Smooth muscle cell (in vitro differentiated cells): ENCODE measurements at regions not wholly inside any gene's neighbourhood (a gene's known extent, or its start where the extent isn't known, plus 50 kb on each side); places are given as distances from the start of the nearest gene placed in this dataset.

Experiments used
- DNase-seq: peaks from one replicate; lab custom pipeline; 2025; ENCODE audit not compliant: unreplicated experiment; lab: John Stamatoyannopoulos, UW
- H2AFZ ChIP-seq: fragments of 200-600 bp; sonication (generic); 2 replicates; pipeline ENCODE4 v1.6.0; 2016; ENCODE audit warnings: antibody characterized with exemption, low read depth, mild to moderate bottlenecking
- H3F3A ChIP-seq: fragments of 200-600 bp; sonication (generic); 2 replicates; pipeline ENCODE4 v1.6.0; 2017; ENCODE audit warnings: antibody characterized with exemption, low read depth
- H3K27ac ChIP-seq: fragments of 200-600 bp; sonication (generic); 2 replicates; pipeline ENCODE4 v1.5.1; 2016; ENCODE audit warnings: low read depth, mild to moderate bottlenecking
- H3K27me3 ChIP-seq: fragments of 200-600 bp; sonication (generic); 2 replicates; pipeline ENCODE4 v1.6.1; 2016; ENCODE audit warnings: low read depth, mild to moderate bottlenecking
- H3K36me3 ChIP-seq: fragments of 200-600 bp; sonication (generic); 2 replicates; pipeline ENCODE4 v1.5.1; 2016; ENCODE audit warnings: low read depth
- H3K4me1 ChIP-seq: fragments of 200-600 bp; sonication (generic); 2 replicates; pipeline ENCODE4 v1.5.1; 2016; ENCODE audit warnings: low read depth
- H3K4me2 ChIP-seq: fragments of 200-600 bp; sonication (generic); 2 replicates; pipeline ENCODE4 v1.6.0; 2016; ENCODE audit warnings: mild to moderate bottlenecking
- H3K4me3 ChIP-seq: fragments of 200-600 bp; sonication (generic); 2 replicates; pipeline ENCODE4 v1.5.1; 2016; ENCODE audit warnings: mild to moderate bottlenecking
- H3K79me2 ChIP-seq: fragments of 200-600 bp; sonication (generic); 2 replicates; pipeline ENCODE4 v1.6.0; 2016; ENCODE audit warnings: low read depth, mild to moderate bottlenecking
- H3K9ac ChIP-seq: fragments of 200-600 bp; sonication (generic); 2 replicates; pipeline ENCODE4 v1.6.0; 2016; ENCODE audit warnings: low read depth
- H3K9me3 ChIP-seq: fragments of 200-600 bp; sonication (generic); replicated peaks from 2 replicates; pipeline ENCODE4 v1.5.1; 2016; ENCODE audit warnings: low read depth
- H4K20me1 ChIP-seq: fragments of 200-600 bp; sonication (generic); 2 replicates; pipeline ENCODE4 v1.6.0; 2016; ENCODE audit warnings: low read depth
- WGBS: methylation state at CpG from one replicate; pipeline ENCODE4 v1.1.7; 2016; ENCODE audit warnings: low lambda C conversion rate; 5-methylcytosine and 5-hydroxymethylcytosine counted together
- TF ChIP-seq, protein P1 (sequence below): fragments of 200-600 bp; sonication (generic); IDR thresholded peaks from 2 replicates; pipeline ENCODE4 v1.5.1; 2017; ENCODE audit warnings: borderline replicate concordance, mild to moderate bottlenecking, antibody characterized with exemption; ENCODE audit not compliant: insufficient read depth, poor library complexity, severe bottlenecking

GRCh38 chr14:96991226-96991625 lies 194.0 kb downstream of the VRK1 start:
- TF ChIP-seq, protein P1, sequence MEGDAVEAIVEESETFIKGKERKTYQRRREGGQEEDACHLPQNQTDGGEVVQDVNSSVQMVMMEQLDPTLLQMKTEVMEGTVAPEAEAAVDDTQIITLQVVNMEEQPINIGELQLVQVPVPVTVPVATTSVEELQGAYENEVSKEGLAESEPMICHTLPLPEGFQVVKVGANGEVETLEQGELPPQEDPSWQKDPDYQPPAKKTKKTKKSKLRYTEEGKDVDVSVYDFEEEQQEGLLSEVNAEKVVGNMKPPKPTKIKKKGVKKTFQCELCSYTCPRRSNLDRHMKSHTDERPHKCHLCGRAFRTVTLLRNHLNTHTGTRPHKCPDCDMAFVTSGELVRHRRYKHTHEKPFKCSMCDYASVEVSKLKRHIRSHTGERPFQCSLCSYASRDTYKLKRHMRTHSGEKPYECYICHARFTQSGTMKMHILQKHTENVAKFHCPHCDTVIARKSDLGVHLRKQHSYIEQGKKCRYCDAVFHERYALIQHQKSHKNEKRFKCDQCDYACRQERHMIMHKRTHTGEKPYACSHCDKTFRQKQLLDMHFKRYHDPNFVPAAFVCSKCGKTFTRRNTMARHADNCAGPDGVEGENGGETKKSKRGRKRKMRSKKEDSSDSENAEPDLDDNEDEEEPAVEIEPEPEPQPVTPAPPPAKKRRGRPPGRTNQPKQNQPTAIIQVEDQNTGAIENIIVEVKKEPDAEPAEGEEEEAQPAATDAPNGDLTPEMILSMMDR = no peak
- 94% methylated on average over 2 of the region's 2 CpGs for WGBS
- Histone ChIP-seq H3K4me2 (no peak overlapping the region), H3K9me3 (no peaks in the 10 kb centered on the region), H3K27me3 (no peaks in the 10 kb centered on the region), H2AFZ (no peak overlapping the region), H3K36me3 (no peaks in the 10 kb centered on the region), H3K4me3 (no peak overlapping the region), H3K79me2 (no peaks in the 10 kb centered on the region), H3F3A (no peaks in the 10 kb centered on the region), H3K9ac (no peak overlapping the region), H3K4me1 (no peaks in the 10 kb centered on the region), H4K20me1 (no peaks in the 10 kb centered on the region), H3K27ac (no peak overlapping the region)
- DNase-seq = no peak

DNA sequence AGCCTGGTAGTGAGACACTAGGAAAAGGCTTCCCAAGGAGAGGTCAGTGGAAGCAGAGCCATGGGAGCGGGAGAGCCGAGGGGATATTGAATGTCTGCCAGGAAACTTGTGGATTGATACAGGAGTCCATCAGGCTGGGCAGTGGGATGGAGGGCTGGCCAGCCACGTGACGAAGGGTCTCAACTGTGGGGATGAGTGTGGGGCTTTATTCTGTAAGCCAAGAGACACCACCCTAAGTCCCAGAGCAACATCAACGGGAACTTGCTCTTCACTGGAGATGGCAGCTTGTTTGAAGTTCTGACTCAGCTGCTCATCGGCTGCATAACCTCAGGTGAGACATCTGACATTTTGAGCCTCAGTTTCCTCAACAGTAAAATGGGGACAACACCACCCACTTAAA lies 197.8 kb downstream of the VRK1 start:
- no peak for DNase-seq
- no peaks in the 10 kb centered on the region for H3K79me2 ChIP-seq
- H3K27ac ChIP-seq = no peak overlapping the region
- H3K4me3 ChIP-seq = no peak overlapping the region
- 88% methylated on average over 6 of the region's 6 CpGs for WGBS
- no peak overlapping the region for H3K9ac ChIP-seq
- TF ChIP-seq, protein P1 = no peak
- no peak overlapping the region for H3K4me2 ChIP-seq
- H4K20me1 ChIP-seq = no peaks in the 10 kb centered on the region
- no peaks in the 10 kb centered on the region for H3K36me3 ChIP-seq
- H3K27me3 ChIP-seq = no peaks in the 10 kb centered on the region
- H3K9me3 ChIP-seq = no peaks in the 10 kb centered on the region
- no peaks in the 10 kb centered on the region for H3F3A ChIP-seq
- H2AFZ ChIP-seq = no peak overlapping the region
- H3K4me1 ChIP-seq = no peaks in the 10 kb centered on the region

- Histone ChIP-seq H3F3A (no peaks in the 10 kb centered on the region), H3K4me2 (no peak overlapping the region), H3K27ac (no peak overlapping the region), H3K9me3 (no peaks in the 10 kb centered on the region), H3K79me2 (no peaks in the 10 kb centered on the region), H2AFZ (no peak overlapping the region), H3K36me3 (no peaks in the 10 kb centered on the region), H3K4me1 (no peaks in the 10 kb centered on the region), H3K9ac (no peak overlapping the region), H4K20me1 (no peaks in the 10 kb centered on the region), H3K4me3 (no peak overlapping the region), H3K27me3 (no peaks in the 10 kb centered on the region)
- no peak for DNase-seq
- WGBS = 95% methylated on average over 6 of the region's 6 CpGs
- TF ChIP-seq, protein P1 = no peak
Measured at GRCh38 chr14:96997269-96997668, 200.1 kb downstream of the VRK1 start.

GRCh38 chr14:96997996-96998395 lies 200.8 kb downstream of the VRK1 start:
- WGBS = 90% methylated on average over 5 of the region's 5 CpGs
- Histone ChIP-seq H2AFZ (no peak overlapping the region), H3K79me2 (no peaks in the 10 kb centered on the region), H3K9ac (no peak overlapping the region), H4K20me1 (no peaks in the 10 kb centered on the region), H3F3A (no peaks in the 10 kb centered on the region), H3K27me3 (no peaks in the 10 kb centered on the region), H3K9me3 (no peaks in the 10 kb centered on the region), H3K36me3 (no peaks in the 10 kb centered on the region), H3K4me2 (no peak overlapping the region), H3K4me3 (no peak overlapping the region), H3K4me1 (no peaks in the 10 kb centered on the region), H3K27ac (no peak overlapping the region)
- TF ChIP-seq, protein P1 = no peak
- no peak for DNase-seq
